ENCODE measurements at regions not wholly inside any gene's neighbourhood (a gene's known extent, or its start where the extent isn't known, plus 50 kb on each side); places are given as distances from the start of the nearest gene placed in this dataset.

GRCh38 chr9:28005779-28006178, 432.5 kb upstream of the C9orf72 start:
- H3K36me3 Mint-ChIP-seq (ENCODE audit: low read depth) = no peaks in the 10 kb centered on the region
- H3K27ac Mint-ChIP-seq = no peak overlapping the region
- ChIA-PET CTCF (no interaction called here), POLR2A (no interaction called here)
- no peaks in the 10 kb centered on the region for H3K9me3 Mint-ChIP-seq
- no peaks in the 10 kb centered on the region for H3K4me1 Mint-ChIP-seq
- no peaks in the 10 kb centered on the region for H3K27me3 Mint-ChIP-seq
- DNase-seq = no peak
- no peak overlapping the region for H3K4me3 Mint-ChIP-seq

- Mint-ChIP-seq H3K36me3 (ENCODE audit: low read depth) (no peaks in the 10 kb centered on the region), H3K9me3 (no peaks in the 10 kb centered on the region), H3K4me1 (no peaks in the 10 kb centered on the region), H3K27me3 (no peaks in the 10 kb centered on the region), H3K4me3 (no peak overlapping the region), H3K27ac (no peak overlapping the region)
- DNase-seq = no peak
- CTCF ChIA-PET = no interaction called here
- POLR2A ChIA-PET = no interaction called here
These were observed 434.0 kb upstream of the C9orf72 start for GRCh38 chr9:28007097-28007817.

- Mint-ChIP-seq H3K27me3 (no peaks in the 10 kb centered on the region), H3K36me3 (ENCODE audit: low read depth) (no peaks in the 10 kb centered on the region), H3K9me3 (no peaks in the 10 kb centered on the region), H3K4me3 (no peak overlapping the region), H3K4me1 (no peaks in the 10 kb centered on the region), H3K27ac (no peak overlapping the region)
- ChIA-PET POLR2A (no interaction called here), CTCF (no interaction called here)
- DNase-seq = no peak
These were observed 440.9 kb upstream of the C9orf72 start for GRCh38 chr9:28014212-28014611.

GRCh38 chr9:28024676-28025075, 451.4 kb upstream of the C9orf72 start:
- CTCF ChIA-PET = no interaction called here
- no peaks in the 10 kb centered on the region for H3K4me1 Mint-ChIP-seq
- no peak overlapping the region for H3K27ac Mint-ChIP-seq
- H3K27me3 Mint-ChIP-seq = no peaks in the 10 kb centered on the region
- H3K36me3 Mint-ChIP-seq (ENCODE audit: low read depth) = no peaks in the 10 kb centered on the region
- POLR2A ChIA-PET = no interaction called here
- H3K4me3 Mint-ChIP-seq = no peak overlapping the region
- H3K9me3 Mint-ChIP-seq = no peaks in the 10 kb centered on the region
- no peak for DNase-seq

- no peak overlapping the region for H3K27ac Mint-ChIP-seq
- no peaks in the 10 kb centered on the region for H3K36me3 Mint-ChIP-seq (ENCODE audit: low read depth)
- POLR2A ChIA-PET = no interaction called here
- CTCF ChIA-PET = no interaction called here
- no peak for DNase-seq
- no peaks in the 10 kb centered on the region for H3K4me1 Mint-ChIP-seq
- H3K9me3 Mint-ChIP-seq = no peaks in the 10 kb centered on the region
- H3K4me3 Mint-ChIP-seq = no peak overlapping the region
- no peaks in the 10 kb centered on the region for H3K27me3 Mint-ChIP-seq
These were observed 451.9 kb upstream of the C9orf72 start for GRCh38 chr9:28025186-28025585.

GRCh38 chr9:28031521-28032267, 458.4 kb upstream of the C9orf72 start:
- no peak for DNase-seq
- H3K27ac Mint-ChIP-seq = no peak overlapping the region
- no peaks in the 10 kb centered on the region for H3K4me1 Mint-ChIP-seq
- H3K9me3 Mint-ChIP-seq = no peaks in the 10 kb centered on the region
- H3K4me3 Mint-ChIP-seq = no peak overlapping the region
- H3K36me3 Mint-ChIP-seq (ENCODE audit: low read depth) = no peaks in the 10 kb centered on the region
- no peaks in the 10 kb centered on the region for H3K27me3 Mint-ChIP-seq
- ChIA-PET CTCF (no interaction called here), POLR2A (no interaction called here)

GRCh38 chr9:28032268-28032590, 458.9 kb upstream of the C9orf72 start:
- DNase-seq = no peak
- Mint-ChIP-seq H3K4me1 (no peaks in the 10 kb centered on the region), H3K36me3 (ENCODE audit: low read depth) (no peaks in the 10 kb centered on the region), H3K27me3 (no peaks in the 10 kb centered on the region), H3K4me3 (no peak overlapping the region), H3K9me3 (no peaks in the 10 kb centered on the region), H3K27ac (no peak overlapping the region)
- POLR2A ChIA-PET = no interaction called here
- CTCF ChIA-PET = no interaction called here

- no peaks in the 10 kb centered on the region for H3K27me3 Mint-ChIP-seq
- peaks cover 2% of the 10 kb centered on the region for H3K9me3 Mint-ChIP-seq
- no peak overlapping the region for H3K4me3 Mint-ChIP-seq
- ChIA-PET CTCF (no interaction called here), POLR2A (no interaction called here)
- H3K4me1 Mint-ChIP-seq = no peaks in the 10 kb centered on the region
- DNase-seq = no peak
- no peak overlapping the region for H3K27ac Mint-ChIP-seq
- H3K36me3 Mint-ChIP-seq (ENCODE audit: low read depth) = no peaks in the 10 kb centered on the region
These were observed 461.0 kb upstream of the C9orf72 start for GRCh38 chr9:28034242-28034641.

- Mint-ChIP-seq H3K27ac (no peak overlapping the region), H3K4me3 (no peak overlapping the region), H3K9me3 (peaks cover 2% of the 10 kb centered on the region), H3K4me1 (no peaks in the 10 kb centered on the region), H3K27me3 (no peaks in the 10 kb centered on the region), H3K36me3 (ENCODE audit: low read depth) (no peaks in the 10 kb centered on the region)
- CTCF ChIA-PET = no interaction called here
- DNase-seq = no peak
- POLR2A ChIA-PET = no interaction called here
These were observed 464.7 kb upstream of the C9orf72 start for GRCh38 chr9:28037968-28038367.

GRCh38 chr9:28045051-28045450, 471.8 kb upstream of the C9orf72 start:
- H3K27ac Mint-ChIP-seq = no peak overlapping the region
- H3K4me1 Mint-ChIP-seq = peaks cover 2% of the 10 kb centered on the region
- no peaks in the 10 kb centered on the region for H3K9me3 Mint-ChIP-seq
- DNase-seq = no peak
- H3K27me3 Mint-ChIP-seq = no peaks in the 10 kb centered on the region
- ChIA-PET POLR2A (no interaction called here), CTCF (no interaction called here)
- H3K36me3 Mint-ChIP-seq (ENCODE audit: low read depth) = no peaks in the 10 kb centered on the region
- no peak overlapping the region for H3K4me3 Mint-ChIP-seq

GRCh38 chr9:28050046-28050445, 476.8 kb upstream of the C9orf72 start:
- POLR2A ChIA-PET = no interaction called here
- peaks cover 2% of the 10 kb centered on the region for H3K4me1 Mint-ChIP-seq

GRCh38 chr9:28050941-28051340, 477.7 kb upstream of the C9orf72 start:
- Mint-ChIP-seq H3K4me1 (peaks cover 2% of the 10 kb centered on the region), H3K36me3 (ENCODE audit: low read depth) (no peaks in the 10 kb centered on the region), H3K9me3 (no peaks in the 10 kb centered on the region), H3K27ac (no peak overlapping the region), H3K4me3 (no peak overlapping the region), H3K27me3 (no peaks in the 10 kb centered on the region)
- ChIA-PET POLR2A (no interaction called here), CTCF (no interaction called here)
- no peak for DNase-seq

More at GRCh38 chr9:28050046-28050445, 476.8 kb upstream of the C9orf72 start:
- Mint-ChIP-seq H3K9me3 (no peaks in the 10 kb centered on the region), H3K36me3 (ENCODE audit: low read depth) (no peaks in the 10 kb centered on the region), H3K27me3 (no peaks in the 10 kb centered on the region), H3K4me3 (no peak overlapping the region), H3K27ac (no peak overlapping the region)
- no peak for DNase-seq
- CTCF ChIA-PET = no interaction called here

- POLR2A ChIA-PET = no interaction called here
- DNase-seq = no peak
- H3K4me1 Mint-ChIP-seq = peaks cover 2% of the 10 kb centered on the region
These were observed 478.6 kb upstream of the C9orf72 start for GRCh38 chr9:28051559-28052503.

More at GRCh38 chr9:28051559-28052503, 478.6 kb upstream of the C9orf72 start:
- Mint-ChIP-seq H3K27me3 (no peaks in the 10 kb centered on the region), H3K36me3 (ENCODE audit: low read depth) (no peaks in the 10 kb centered on the region), H3K27ac (no peak overlapping the region), H3K9me3 (peaks cover 3% of the 10 kb centered on the region), H3K4me3 (no peak overlapping the region)
- CTCF ChIA-PET = no interaction called here

Data from activated CD4-positive, alpha-beta memory T cell treated with anti-CD3 and anti-CD28 coated beads, Interleukin-2, amount 10 ng/mL, durations not matched to agents 7 days and 5 days (primary cell).